Thoracic aorta (tissue), 2 donors: ENCODE measurements at regions not wholly inside any gene's neighbourhood (a gene's known extent, or its start where the extent isn't known, plus 50 kb on each side); places are given as distances from the start of the nearest gene placed in this dataset.

Experiments
- ATAC-seq: fragments of 150-250 bp; one replicate; pipeline ENCODE4 v1.8.0; 2017; ENCODE audit warnings: low read depth; ENCODE audit not compliant: insufficient number of reproducible peaks, low FRiP score
- DNase-seq: peaks from one replicate; pipeline ENCODE4 v3.0.0-alpha.2; 2020; ENCODE audit warnings: low spot score
- H3K27ac ChIP-seq, 2 donors: fragments of 200-600 bp; sonication (generic); 1 replicate in 1 of 2; 2 replicates in 1 of 2; pipeline ENCODE4 v1.5.1; 2016; ENCODE audit warnings: mild to moderate bottlenecking in 2 of 2, moderate library complexity in 2 of 2
- H3K27me3 ChIP-seq: fragments of 200-600 bp; sonication (generic); replicated peaks from 2 replicates; pipeline ENCODE4 v1.6.0; 2016; ENCODE audit warnings: mild to moderate bottlenecking; ENCODE audit not compliant: insufficient read depth
- H3K36me3 ChIP-seq: fragments of 200-600 bp; sonication (generic); one replicate; pipeline ENCODE4 v1.5.1; 2016
- H3K4me1 ChIP-seq, 2 donors: fragments of 200-600 bp; sonication (generic); 1 replicate in 1 of 2; 2 replicates in 1 of 2; pipeline versions ENCODE4 v1.5.1 to v1.6.0; 2016; ENCODE audit warnings: low read depth in 2 of 2, mild to moderate bottlenecking in 1 of 2; ENCODE audit not compliant: control insufficient read depth in 1 of 2
- H3K4me3 ChIP-seq: fragments of 200-600 bp; sonication (generic); 2 replicates; pipeline ENCODE4 v1.5.1; 2016; ENCODE audit warnings: mild to moderate bottlenecking
- H3K9me3 ChIP-seq: fragments of 200-600 bp; sonication (generic); 2 replicates; pipeline ENCODE4 v1.5.1; 2016
- TF ChIP-seq, protein P1 (sequence below): fragments of 200-600 bp; sonication (generic); IDR thresholded peaks from one replicate; pipeline ENCODE4 v1.5.1; 2019; ENCODE audit warnings: antibody characterized with exemption

- DNase-seq (no peak), ATAC-seq (no peak)
- Histone ChIP-seq H3K9me3 (no peaks in the 10 kb centered on the region), H3K36me3 (no peaks in the 10 kb centered on the region), H3K27ac (no peak overlapping the region), H3K27me3 (no peaks in the 10 kb centered on the region), H3K4me1 (no peaks in the 10 kb centered on the region), H3K4me3 (no peak overlapping the region)
- TF ChIP-seq, protein P1, sequence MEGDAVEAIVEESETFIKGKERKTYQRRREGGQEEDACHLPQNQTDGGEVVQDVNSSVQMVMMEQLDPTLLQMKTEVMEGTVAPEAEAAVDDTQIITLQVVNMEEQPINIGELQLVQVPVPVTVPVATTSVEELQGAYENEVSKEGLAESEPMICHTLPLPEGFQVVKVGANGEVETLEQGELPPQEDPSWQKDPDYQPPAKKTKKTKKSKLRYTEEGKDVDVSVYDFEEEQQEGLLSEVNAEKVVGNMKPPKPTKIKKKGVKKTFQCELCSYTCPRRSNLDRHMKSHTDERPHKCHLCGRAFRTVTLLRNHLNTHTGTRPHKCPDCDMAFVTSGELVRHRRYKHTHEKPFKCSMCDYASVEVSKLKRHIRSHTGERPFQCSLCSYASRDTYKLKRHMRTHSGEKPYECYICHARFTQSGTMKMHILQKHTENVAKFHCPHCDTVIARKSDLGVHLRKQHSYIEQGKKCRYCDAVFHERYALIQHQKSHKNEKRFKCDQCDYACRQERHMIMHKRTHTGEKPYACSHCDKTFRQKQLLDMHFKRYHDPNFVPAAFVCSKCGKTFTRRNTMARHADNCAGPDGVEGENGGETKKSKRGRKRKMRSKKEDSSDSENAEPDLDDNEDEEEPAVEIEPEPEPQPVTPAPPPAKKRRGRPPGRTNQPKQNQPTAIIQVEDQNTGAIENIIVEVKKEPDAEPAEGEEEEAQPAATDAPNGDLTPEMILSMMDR: no peak
These were observed 108.9 kb upstream of the ADAMTS3 start for GRCh38 chr4:72677886-72678285.

- TF ChIP-seq, protein P1: no peak
- DNase-seq (no peak), ATAC-seq (no peak)
- H3K9me3 ChIP-seq: no peaks in the 10 kb centered on the region
- H3K4me3 ChIP-seq: no peak overlapping the region
- no peaks in the 10 kb centered on the region for H3K4me1 ChIP-seq
- no peak overlapping the region for H3K27ac ChIP-seq
- no peaks in the 10 kb centered on the region for H3K27me3 ChIP-seq
- no peaks in the 10 kb centered on the region for H3K36me3 ChIP-seq
These were observed 108.2 kb upstream of the ADAMTS3 start for GRCh38 chr4:72677265-72677664.

DNA sequence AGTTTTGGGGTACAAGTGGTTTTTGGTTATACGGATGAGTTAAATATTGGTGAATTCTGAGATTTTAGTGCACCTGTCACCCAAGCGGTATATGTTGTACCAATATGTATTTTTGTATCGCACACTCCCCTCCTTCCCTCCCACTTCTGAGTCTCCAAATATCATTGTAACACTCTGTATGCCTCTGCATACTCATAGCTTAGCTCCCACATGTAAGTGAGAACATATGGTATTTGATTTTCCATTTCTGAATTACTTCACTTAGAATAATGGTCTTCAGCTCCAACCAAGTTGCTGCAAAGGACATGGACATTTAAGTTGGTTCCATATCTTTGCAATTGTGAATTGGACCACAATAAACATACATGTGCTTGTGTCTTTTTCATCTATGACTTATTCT, 103.0 kb upstream of the ADAMTS3 start:
- no peak overlapping the region for H3K4me3 ChIP-seq
- no peaks in the 10 kb centered on the region for H3K36me3 ChIP-seq
- TF ChIP-seq, protein P1: no peak
- DNase-seq: no peak
- no peaks in the 10 kb centered on the region for H3K27me3 ChIP-seq
- H3K4me1 ChIP-seq: no peaks in the 10 kb centered on the region
- ATAC-seq: no peak
- no peaks in the 10 kb centered on the region for H3K9me3 ChIP-seq
- H3K27ac ChIP-seq: no peak overlapping the region

GRCh38 chr4:72670521-72670920, 101.5 kb upstream of the ADAMTS3 start:
- Histone ChIP-seq H3K27me3 (no peaks in the 10 kb centered on the region), H3K36me3 (no peaks in the 10 kb centered on the region), H3K27ac (no peak overlapping the region), H3K9me3 (no peaks in the 10 kb centered on the region), H3K4me1 (no peaks in the 10 kb centered on the region), H3K4me3 (no peak overlapping the region)
- TF ChIP-seq, protein P1: no peak
- DNase-seq: no peak
- ATAC-seq: no peak

DNA sequence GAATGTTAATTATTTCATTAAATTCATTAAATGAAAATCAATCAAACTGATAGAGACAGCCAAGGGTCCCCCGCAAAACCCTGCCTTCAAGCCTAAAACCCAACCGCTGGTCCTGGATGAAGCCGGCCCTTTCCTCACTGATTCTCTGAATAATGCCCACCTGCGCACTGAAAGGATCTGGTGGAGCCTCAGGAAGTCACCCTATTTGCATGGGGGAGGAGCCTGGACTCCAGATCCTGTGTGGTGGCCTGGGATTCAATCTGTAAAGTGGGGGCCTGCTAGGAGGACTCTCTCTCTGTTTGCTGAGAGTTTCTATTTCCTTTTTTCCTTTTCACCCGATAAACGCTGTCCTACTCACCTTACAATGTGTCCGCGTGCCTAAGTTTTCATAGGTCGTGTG, 97.9 kb upstream of the ADAMTS3 start:
- Histone ChIP-seq H3K27me3 (no peaks in the 10 kb centered on the region), H3K4me1 (no peaks in the 10 kb centered on the region), H3K36me3 (no peaks in the 10 kb centered on the region), H3K4me3 (no peak overlapping the region), H3K9me3 (no peaks in the 10 kb centered on the region), H3K27ac (no peak overlapping the region)
- ATAC-seq: no peak
- TF ChIP-seq, protein P1: no peak
- DNase-seq: no peak
